ENCODE measurements at regions not wholly inside any gene's neighbourhood (a gene's known extent, or its start where the extent isn't known, plus 50 kb on each side); places are given as distances from the start of the nearest gene placed in this dataset.
"Not testable (repeated sequence)": the region's sequence is repeated elsewhere in the genome, so short reads cannot be mapped to it uniquely, and the experiment has no call there.

GRCh38 chr13:70756088-70756487, 647.8 kb upstream of the KLHL1 start:
- H3K36me3 ChIP-seq (ENCODE audit: control insufficient read depth, insufficient read depth, low read length): no peaks in the 10 kb centered on the region
- TF ChIP-seq CTCF (IDR thresholded peaks at IDR 0.05; ENCODE audit: insufficient read depth, low read length, poor library complexity, severe bottlenecking): no peak
- H3K27me3 ChIP-seq (ENCODE audit: control insufficient read depth, insufficient read depth, low read length): no peaks in the 10 kb centered on the region
- no peak for DNase-seq (ENCODE audit: low read depth)
- H3K4me3 ChIP-seq (ENCODE audit: low read depth, low read length): no peak overlapping the region

GRCh38 chr13:70755456-70755855, 647.2 kb upstream of the KLHL1 start:
- DNase-seq (ENCODE audit: low read depth): no peak
- no peak for TF ChIP-seq CTCF (IDR thresholded peaks at IDR 0.05; ENCODE audit: insufficient read depth, low read length, poor library complexity, severe bottlenecking)
- no peak overlapping the region for H3K4me3 ChIP-seq (ENCODE audit: low read depth, low read length)
- no peaks in the 10 kb centered on the region for H3K27me3 ChIP-seq (ENCODE audit: control insufficient read depth, insufficient read depth, low read length)
- H3K36me3 ChIP-seq (ENCODE audit: control insufficient read depth, insufficient read depth, low read length): no peaks in the 10 kb centered on the region

GRCh38 chr13:70747262-70747661, 639.0 kb upstream of the KLHL1 start:
- Histone ChIP-seq H3K27me3 (ENCODE audit: control insufficient read depth, insufficient read depth, low read length) (no peaks in the 10 kb centered on the region), H3K4me3 (ENCODE audit: low read depth, low read length) (no peak overlapping the region), H3K36me3 (ENCODE audit: control insufficient read depth, insufficient read depth, low read length) (no peaks in the 10 kb centered on the region)
- no peak for TF ChIP-seq CTCF (IDR thresholded peaks at IDR 0.05; ENCODE audit: insufficient read depth, low read length, poor library complexity, severe bottlenecking)
- DNase-seq (ENCODE audit: low read depth): no peak

- DNase-seq (ENCODE audit: low read depth); H3K4me3 ChIP-seq (ENCODE audit: low read depth, low read length); H3K36me3 ChIP-seq (ENCODE audit: control insufficient read depth, insufficient read depth, low read length); H3K27me3 ChIP-seq (ENCODE audit: control insufficient read depth, insufficient read depth, low read length): not testable (repeated sequence)
Observed at GRCh38 chr13:70746469-70746868, 638.2 kb upstream of the KLHL1 start.

- H3K27me3 ChIP-seq (ENCODE audit: control insufficient read depth, insufficient read depth, low read length): no peaks in the 10 kb centered on the region
- no peaks in the 10 kb centered on the region for H3K36me3 ChIP-seq (ENCODE audit: control insufficient read depth, insufficient read depth, low read length)
- DNase-seq (ENCODE audit: low read depth): no peak
- no peak for TF ChIP-seq CTCF (IDR thresholded peaks at IDR 0.05; ENCODE audit: insufficient read depth, low read length, poor library complexity, severe bottlenecking)
- no peak overlapping the region for H3K4me3 ChIP-seq (ENCODE audit: low read depth, low read length)
Observed at GRCh38 chr13:70736622-70737317, 628.5 kb upstream of the KLHL1 start.

GRCh38 chr13:70732611-70733010, 624.4 kb upstream of the KLHL1 start:
- Histone ChIP-seq H3K4me3 (ENCODE audit: low read depth, low read length) (no peak overlapping the region), H3K36me3 (ENCODE audit: control insufficient read depth, insufficient read depth, low read length) (no peaks in the 10 kb centered on the region), H3K27me3 (ENCODE audit: control insufficient read depth, insufficient read depth, low read length) (no peaks in the 10 kb centered on the region)
- DNase-seq (ENCODE audit: low read depth): no peak
- no peak for TF ChIP-seq CTCF (IDR thresholded peaks at IDR 0.05; ENCODE audit: insufficient read depth, low read length, poor library complexity, severe bottlenecking)

Measured in kidney epithelial cell (primary cell).